Stimulated activated CD4-positive, alpha-beta T cell treated with anti-CD3 and anti-CD28 coated beads, TNF-alpha, amount 100 ng/mL, for 24 hours (primary cell): ENCODE measurements at regions not wholly inside any gene's neighbourhood (a gene's known extent, or its start where the extent isn't known, plus 50 kb on each side); places are given as distances from the start of the nearest gene placed in this dataset.

Experiments
- DNase-seq, 3 experiments: peaks; one replicate each; pipeline ENCODE4 v3.0.0-alpha.2; 2020; ENCODE audit warnings: low read depth in 3 of 3

GRCh38 chr1:10848109-10848684 is 51.8 kb upstream of the CASZ1 start:
- DNase-seq, result no peak

- no peak for DNase-seq
These were observed 53.6 kb upstream of the CASZ1 start for GRCh38 chr1:10850026-10850425.

- DNase-seq, result no peak
These were observed 54.9 kb upstream of the CASZ1 start for GRCh38 chr1:10851024-10852013.

- DNase-seq, result no peak
These were observed 55.6 kb upstream of the CASZ1 start for GRCh38 chr1:10852018-10852417.

- DNase-seq, result no peak
These were observed 56.0 kb upstream of the CASZ1 start for GRCh38 chr1:10852486-10852885.

- no peak for DNase-seq
These were observed 56.6 kb upstream of the CASZ1 start for GRCh38 chr1:10852998-10853520.

GRCh38 chr1:10853701-10854100 is 57.3 kb upstream of the CASZ1 start:
- no peak for DNase-seq

GRCh38 chr1:10854856-10855459 is 58.5 kb upstream of the CASZ1 start:
- no peak for DNase-seq

GRCh38 chr1:10856176-10856683 is 59.8 kb upstream of the CASZ1 start:
- DNase-seq, result no peak

GRCh38 chr1:10856863-10857598 is 60.6 kb upstream of the CASZ1 start:
- DNase-seq, result no peak

GRCh38 chr1:10857687-10858086 is 61.2 kb upstream of the CASZ1 start:
- DNase-seq, result no peak

- no peak for DNase-seq
These were observed 63.8 kb upstream of the CASZ1 start for GRCh38 chr1:10860218-10860617.

- DNase-seq, result no peak
These were observed 64.2 kb upstream of the CASZ1 start for GRCh38 chr1:10860682-10861081.

GRCh38 chr1:10861822-10862221 is 65.4 kb upstream of the CASZ1 start:
- DNase-seq, result no peak

- no peak for DNase-seq
These were observed 66.4 kb upstream of the CASZ1 start for GRCh38 chr1:10862743-10863335.

- no peak for DNase-seq
These were observed 67.4 kb upstream of the CASZ1 start for GRCh38 chr1:10863886-10864285.

GRCh38 chr1:10864776-10865175 is 68.3 kb upstream of the CASZ1 start:
- no peak for DNase-seq

GRCh38 chr1:10865518-10866320 is 69.3 kb upstream of the CASZ1 start:
- no peak for DNase-seq

GRCh38 chr1:10866321-10867093 is 70.1 kb upstream of the CASZ1 start:
- peak in 1 of 3 experiments; percentile 12 for DNase-seq
